ENCODE measurements at regions not wholly inside any gene's neighbourhood (a gene's known extent, or its start where the extent isn't known, plus 50 kb on each side); places are given as distances from the start of the nearest gene placed in this dataset.

DNA sequence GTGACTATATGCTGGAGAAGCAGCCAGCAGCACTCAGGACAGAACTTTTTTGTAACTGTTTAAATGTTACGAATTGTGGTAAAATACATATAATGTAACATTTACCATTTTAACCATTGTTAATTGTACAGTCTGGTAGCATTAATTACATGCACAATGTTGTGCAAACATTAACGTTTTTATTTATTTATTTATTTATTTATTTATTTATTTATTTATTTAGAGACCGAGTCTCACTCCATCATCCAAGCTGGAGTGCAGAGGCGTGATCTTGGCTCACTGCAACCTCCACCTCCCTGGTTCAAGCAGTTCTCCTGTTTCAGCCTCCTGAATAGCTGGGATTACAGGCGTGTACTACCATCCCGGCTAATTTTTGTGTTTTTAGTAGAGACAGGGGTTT is 88.7 kb upstream of the TEX51 start:
- TF ChIP-seq, protein P1, sequence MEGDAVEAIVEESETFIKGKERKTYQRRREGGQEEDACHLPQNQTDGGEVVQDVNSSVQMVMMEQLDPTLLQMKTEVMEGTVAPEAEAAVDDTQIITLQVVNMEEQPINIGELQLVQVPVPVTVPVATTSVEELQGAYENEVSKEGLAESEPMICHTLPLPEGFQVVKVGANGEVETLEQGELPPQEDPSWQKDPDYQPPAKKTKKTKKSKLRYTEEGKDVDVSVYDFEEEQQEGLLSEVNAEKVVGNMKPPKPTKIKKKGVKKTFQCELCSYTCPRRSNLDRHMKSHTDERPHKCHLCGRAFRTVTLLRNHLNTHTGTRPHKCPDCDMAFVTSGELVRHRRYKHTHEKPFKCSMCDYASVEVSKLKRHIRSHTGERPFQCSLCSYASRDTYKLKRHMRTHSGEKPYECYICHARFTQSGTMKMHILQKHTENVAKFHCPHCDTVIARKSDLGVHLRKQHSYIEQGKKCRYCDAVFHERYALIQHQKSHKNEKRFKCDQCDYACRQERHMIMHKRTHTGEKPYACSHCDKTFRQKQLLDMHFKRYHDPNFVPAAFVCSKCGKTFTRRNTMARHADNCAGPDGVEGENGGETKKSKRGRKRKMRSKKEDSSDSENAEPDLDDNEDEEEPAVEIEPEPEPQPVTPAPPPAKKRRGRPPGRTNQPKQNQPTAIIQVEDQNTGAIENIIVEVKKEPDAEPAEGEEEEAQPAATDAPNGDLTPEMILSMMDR (IDR thresholded peaks at IDR 0.05): no peak
- intact Hi-C loops (cut with micrococcal nuclease): no loop called here
- no peak overlapping the region for H3K4me3 ChIP-seq (replicated peaks in 1 of 3; ENCODE audit: low read depth in 2 of 3, low read length in 3 of 3)
- no peak overlapping the region for H3K4me2 ChIP-seq (replicated peaks; ENCODE audit: extremely low read depth, low read length, poor library complexity, severe bottlenecking)
- H3K9ac ChIP-seq (ENCODE audit: insufficient read depth, low read length, poor library complexity, severe bottlenecking): no peak overlapping the region
- H4K20me1 ChIP-seq (ENCODE audit: insufficient read depth, low read length): no peaks in the 10 kb centered on the region
- Mint-ChIP-seq H3K27ac (peak overlapping the region in 1 of 7 donors; percentile 12), H3K27me3 (ENCODE audit: low read depth in 3 of 3) (peaks cover 0 to 6% (median 3%) of the 10 kb centered on the region in 3 donors), H3K36me3 (no peaks in the 10 kb centered on the region), H3K4me1 (peaks cover 14% of the 10 kb centered on the region), H3K9me3 (peaks cover 0 to 19% (median 7%) of the 10 kb centered on the region in 7 donors), H3K4me3 (no peak overlapping the region)
- peaks cover 10 to 12% of the 10 kb centered on the region in 2 donors for H3K4me1 ChIP-seq (ENCODE audit: control insufficient read depth in 1 of 2, insufficient read depth in 2 of 2, low read length in 2 of 2)
- H3K9me3 ChIP-seq (replicated peaks in 1 of 2; ENCODE audit: control insufficient read depth in 1 of 2, insufficient read depth in 1 of 2, low read length in 2 of 2): peaks cover 0 to 3% of the 10 kb centered on the region in 2 donors
- H2AFZ ChIP-seq (ENCODE audit: insufficient read depth, low read depth, low read length, poor library complexity, severe bottlenecking): no peak overlapping the region
- H3K27ac ChIP-seq (ENCODE audit: low read depth in 1 of 2, low read length in 2 of 2): no peak overlapping the region
- WGBS (ENCODE audit: insufficient coverage): no CpG with 5 or more reads among the region's 6 CpGs
- no peaks in the 10 kb centered on the region for H3K27me3 ChIP-seq (ENCODE audit: control insufficient read depth in 2 of 2, insufficient read depth in 2 of 2, low read length in 2 of 2)
- no peak for DNase-seq
- H3K36me3 ChIP-seq (replicated peaks in 1 of 2; ENCODE audit: control insufficient read depth in 1 of 2, insufficient read depth in 2 of 2, low read length in 2 of 2): no peaks in the 10 kb centered on the region
- H3K79me2 ChIP-seq (ENCODE audit: insufficient read depth, low read length): no peaks in the 10 kb centered on the region

DNA sequence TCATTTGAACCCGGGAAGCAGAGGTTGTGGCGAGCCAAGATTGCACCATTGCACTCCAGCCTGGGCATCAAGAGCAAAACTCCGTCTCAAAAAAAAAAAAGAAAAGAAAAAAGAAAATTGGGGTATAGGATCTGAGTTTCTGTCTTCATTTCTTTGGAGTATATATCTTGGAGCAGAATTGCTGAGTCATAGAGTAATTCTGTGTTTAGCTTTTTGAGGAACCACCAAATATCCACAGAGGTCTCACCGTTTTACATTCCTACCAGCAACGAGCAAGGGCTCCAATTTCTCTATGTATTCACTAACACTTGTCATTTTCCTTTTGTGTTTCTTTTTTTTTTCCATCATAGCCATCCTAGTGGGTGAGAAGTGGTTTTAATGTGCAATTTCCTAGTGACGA is 87.6 kb upstream of the TEX51 start:
- Histone ChIP-seq H3K27ac (ENCODE audit: low read depth in 1 of 2, low read length in 2 of 2) (peak overlapping the region in 1 of 2 donors; percentile 6), H3K9ac (ENCODE audit: insufficient read depth, low read length, poor library complexity, severe bottlenecking) (no peak overlapping the region), H3K36me3 (replicated peaks in 1 of 2; ENCODE audit: control insufficient read depth in 1 of 2, insufficient read depth in 2 of 2, low read length in 2 of 2) (no peaks in the 10 kb centered on the region), H3K4me3 (replicated peaks in 1 of 3; ENCODE audit: low read depth in 2 of 3, low read length in 3 of 3) (peak overlapping the region in 1 of 3 experiments; percentile 23), H3K4me1 (ENCODE audit: control insufficient read depth in 1 of 2, insufficient read depth in 2 of 2, low read length in 2 of 2) (peaks cover 10 to 12% of the 10 kb centered on the region in 2 donors), H4K20me1 (ENCODE audit: insufficient read depth, low read length) (no peaks in the 10 kb centered on the region), H2AFZ (ENCODE audit: insufficient read depth, low read depth, low read length, poor library complexity, severe bottlenecking) (no peak overlapping the region), H3K9me3 (replicated peaks in 1 of 2; ENCODE audit: control insufficient read depth in 1 of 2, insufficient read depth in 1 of 2, low read length in 2 of 2) (peaks cover 0 to 7% of the 10 kb centered on the region in 2 donors), H3K4me2 (replicated peaks; ENCODE audit: extremely low read depth, low read length, poor library complexity, severe bottlenecking) (peak overlapping the region; percentile 59), H3K79me2 (ENCODE audit: insufficient read depth, low read length) (no peaks in the 10 kb centered on the region), H3K27me3 (ENCODE audit: control insufficient read depth in 2 of 2, insufficient read depth in 2 of 2, low read length in 2 of 2) (no peaks in the 10 kb centered on the region)
- Mint-ChIP-seq H3K4me1 (peaks cover 14% of the 10 kb centered on the region), H3K36me3 (no peaks in the 10 kb centered on the region), H3K9me3 (peaks cover 0 to 24% (median 7%) of the 10 kb centered on the region in 7 donors), H3K4me3 (peak overlapping the region in 1 of 2 donors; percentile 72), H3K27ac (peak overlapping the region in 3 of 7 donors; percentile 49 to 68 (median 67)), H3K27me3 (ENCODE audit: low read depth in 3 of 3) (peaks cover 0 to 3% (median 3%) of the 10 kb centered on the region in 3 donors)
- intact Hi-C loops (cut with micrococcal nuclease): no loop called here
- 48% methylated on average over 2 of the region's 6 CpGs for WGBS (ENCODE audit: insufficient coverage)
- TF ChIP-seq, protein P1 (IDR thresholded peaks at IDR 0.05): no peak
- peak in 2 of 3 donors; percentile 34 to 41 for DNase-seq
